ENCODE measurements at regions not wholly inside any gene's neighbourhood (a gene's known extent, or its start where the extent isn't known, plus 50 kb on each side); places are given as distances from the start of the nearest gene placed in this dataset.

DNA sequence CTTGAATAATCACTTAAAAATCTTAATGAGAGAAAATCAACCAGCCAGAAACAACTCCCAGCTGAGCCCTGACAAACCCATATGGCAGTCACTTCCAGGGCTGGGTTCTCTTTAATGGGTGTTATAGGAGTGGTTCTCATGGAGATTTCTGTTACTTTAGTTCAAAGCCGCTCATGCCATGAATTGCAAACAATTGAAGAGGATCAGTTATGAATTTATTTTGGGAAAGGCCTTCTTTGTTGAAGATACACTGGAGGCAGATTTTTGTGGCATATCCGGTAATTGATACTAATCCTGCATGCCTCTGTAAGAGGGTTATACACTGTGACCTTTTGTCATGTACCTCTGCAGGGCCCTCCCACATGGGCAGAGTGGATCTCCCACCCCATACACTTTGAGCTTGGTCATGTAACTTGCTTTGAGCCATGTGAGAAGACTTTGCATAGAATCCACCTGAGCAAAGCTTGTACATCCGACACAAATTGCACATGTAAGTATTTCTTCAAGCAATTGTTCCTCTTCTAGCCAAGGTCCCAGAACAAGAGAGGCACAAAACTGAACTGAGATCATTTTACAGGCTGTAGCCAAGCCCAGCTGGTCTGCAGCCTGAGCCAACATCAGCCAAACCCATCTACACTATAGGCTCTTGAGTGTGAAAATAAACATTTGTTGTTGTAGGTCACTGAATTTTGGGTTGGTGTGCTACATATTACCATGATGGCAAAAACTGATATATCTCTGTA is 492.3 kb downstream of the PREX1 start:
- Mint-ChIP-seq H3K36me3 (ENCODE audit: low read depth) (no peaks in the 10 kb centered on the region), H3K4me1 (ENCODE audit: low read depth) (no peaks in the 10 kb centered on the region), H3K9me3 (peaks cover 2% of the 10 kb centered on the region), H3K27ac (no peak overlapping the region), H3K4me3 (no peak overlapping the region), H3K27me3 (peaks cover 12% of the 10 kb centered on the region)
- ChIA-PET POLR2A (no interaction called here), CTCF (no interaction called here)
- no peak for ATAC-seq
- no peak for TF ChIP-seq CTCF (IDR thresholded peaks at IDR 0.05)
- intact Hi-C loops (cut with micrococcal nuclease): no loop called here
- no peak for DNase-seq

GRCh38 chr20:48333707-48334106 is 494.1 kb downstream of the PREX1 start:
- Mint-ChIP-seq H3K9me3 (peaks cover 2% of the 10 kb centered on the region), H3K36me3 (ENCODE audit: low read depth) (no peaks in the 10 kb centered on the region), H3K4me3 (no peak overlapping the region), H3K27ac (no peak overlapping the region), H3K27me3 (peaks cover 11% of the 10 kb centered on the region), H3K4me1 (ENCODE audit: low read depth) (no peaks in the 10 kb centered on the region)
- POLR2A ChIA-PET: no interaction called here
- ATAC-seq (no peak), DNase-seq (no peak)
- CTCF ChIA-PET: no interaction called here
- intact Hi-C loops (cut with micrococcal nuclease): no loop called here
- no peak for TF ChIP-seq CTCF (IDR thresholded peaks at IDR 0.05)

DNA sequence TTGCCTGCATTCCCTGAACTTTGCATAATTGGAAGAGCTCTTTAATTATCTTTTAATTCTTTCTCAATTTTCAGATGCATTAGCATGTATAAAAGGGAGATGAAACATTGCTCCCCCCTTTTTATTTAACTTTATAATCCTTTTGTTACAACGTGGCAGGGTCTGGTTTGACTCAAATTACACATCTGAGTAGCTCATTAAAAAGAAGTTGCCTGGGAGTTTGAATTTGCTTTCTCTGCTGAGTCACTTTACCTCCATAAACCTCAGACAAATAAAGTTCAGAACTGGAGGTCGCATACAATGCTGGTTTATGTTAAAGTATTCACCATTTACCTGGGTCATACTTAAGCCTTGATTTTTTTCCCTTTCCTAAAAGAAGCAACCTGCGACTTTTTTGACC is 495.2 kb downstream of the PREX1 start:
- CTCF ChIA-PET: interaction anchor here (1.6 kb wide), 1 partner anchor 288 kb away, joined by 5 read pairs; no protein-coding TSS in a partner anchor
- TF ChIP-seq CTCF (IDR thresholded peaks at IDR 0.05): no peak
- H3K9me3 Mint-ChIP-seq: no peaks in the 10 kb centered on the region
- no peak overlapping the region for H3K4me3 Mint-ChIP-seq
- DNase-seq (no peak), ATAC-seq (no peak)
- intact Hi-C loops (cut with micrococcal nuclease): no loop called here
- H3K27me3 Mint-ChIP-seq: peaks cover 10% of the 10 kb centered on the region
- H3K4me1 Mint-ChIP-seq (ENCODE audit: low read depth): no peaks in the 10 kb centered on the region
- POLR2A ChIA-PET: no interaction called here
- H3K27ac Mint-ChIP-seq: no peak overlapping the region
- no peaks in the 10 kb centered on the region for H3K36me3 Mint-ChIP-seq (ENCODE audit: low read depth)

DNA sequence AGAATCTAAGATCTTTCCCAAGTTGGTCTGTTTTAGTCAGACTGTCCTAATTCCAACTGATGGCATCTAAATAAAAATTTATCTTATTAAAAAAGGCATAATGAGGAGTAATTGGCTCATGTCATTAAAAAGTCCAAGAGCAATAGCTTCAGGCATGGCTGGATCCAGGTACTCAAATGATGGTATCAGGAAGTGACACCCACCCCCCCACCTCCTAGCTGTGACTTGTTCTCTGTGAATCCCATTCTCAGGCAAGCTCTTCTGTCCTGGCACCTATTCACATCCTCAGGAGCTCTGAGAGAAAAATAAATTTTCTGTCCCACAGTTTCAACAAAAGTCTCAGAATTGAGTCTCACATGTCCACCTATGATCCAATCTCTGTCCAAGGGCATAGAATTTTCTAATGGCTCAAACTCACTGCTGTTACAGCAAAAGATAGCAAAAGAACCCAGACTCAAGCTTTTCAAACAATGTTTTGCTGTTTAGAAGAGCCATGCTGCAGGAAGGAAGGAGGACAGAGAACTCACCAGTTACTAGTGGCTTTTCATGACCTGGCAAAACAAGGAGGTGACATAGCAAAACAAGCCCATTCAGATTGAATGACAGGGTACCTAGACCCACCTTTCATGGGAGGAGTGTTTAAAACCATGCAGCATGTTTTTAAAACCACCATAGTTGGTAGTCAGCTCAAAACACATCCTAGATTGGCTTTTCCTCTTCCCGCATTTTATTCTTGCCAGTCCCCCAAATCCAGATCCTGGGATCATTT is 496.1 kb downstream of the PREX1 start:
- Mint-ChIP-seq H3K27me3 (peaks cover 7% of the 10 kb centered on the region), H3K36me3 (ENCODE audit: low read depth) (no peaks in the 10 kb centered on the region), H3K27ac (no peak overlapping the region), H3K4me3 (no peak overlapping the region), H3K9me3 (no peaks in the 10 kb centered on the region), H3K4me1 (ENCODE audit: low read depth) (no peaks in the 10 kb centered on the region)
- DNase-seq: no peak
- TF ChIP-seq CTCF (IDR thresholded peaks at IDR 0.05): no peak
- ATAC-seq: no peak
- ChIA-PET CTCF (interaction anchor here (1.6 kb wide), 1 partner anchor 289 kb away, joined by 5 read pairs; no protein-coding TSS in a partner anchor), POLR2A (no interaction called here)
- intact Hi-C loops (cut with micrococcal nuclease): no loop called here
